Coronary artery (tissue), 2 donors: ENCODE measurements at regions not wholly inside any gene's neighbourhood (a gene's known extent, or its start where the extent isn't known, plus 50 kb on each side); places are given as distances from the start of the nearest gene placed in this dataset.
A peak's percentile ranks its signal among the peaks of the same experiment; 100 is the strongest.

ENCODE experiments used
- DNase-seq: peaks from one replicate; pipeline ENCODE4 v3.0.0-alpha.2; 2017; ENCODE audit warnings: low spot score
- H3K27ac ChIP-seq, 2 donors: fragments of 200-600 bp; sonication (generic); one replicate each; pipeline ENCODE4 v1.5.1; 2016 to 2019
- H3K4me3 ChIP-seq: fragments of 200-600 bp; sonication (generic); 2 replicates; pipeline ENCODE4 v1.5.1; 2016; ENCODE audit warnings: mild to moderate bottlenecking, moderate library complexity
- TF ChIP-seq, protein P1 (sequence below): fragments of 200-600 bp; sonication (generic); IDR thresholded peaks from one replicate; pipeline ENCODE4 v1.5.1; 2019; ENCODE audit warnings: antibody characterized with exemption

- Histone ChIP-seq H3K27ac (peak overlapping the region; percentile 94 to 98), H3K4me3 (peak overlapping the region; percentile 52)
- TF ChIP-seq, protein P1, sequence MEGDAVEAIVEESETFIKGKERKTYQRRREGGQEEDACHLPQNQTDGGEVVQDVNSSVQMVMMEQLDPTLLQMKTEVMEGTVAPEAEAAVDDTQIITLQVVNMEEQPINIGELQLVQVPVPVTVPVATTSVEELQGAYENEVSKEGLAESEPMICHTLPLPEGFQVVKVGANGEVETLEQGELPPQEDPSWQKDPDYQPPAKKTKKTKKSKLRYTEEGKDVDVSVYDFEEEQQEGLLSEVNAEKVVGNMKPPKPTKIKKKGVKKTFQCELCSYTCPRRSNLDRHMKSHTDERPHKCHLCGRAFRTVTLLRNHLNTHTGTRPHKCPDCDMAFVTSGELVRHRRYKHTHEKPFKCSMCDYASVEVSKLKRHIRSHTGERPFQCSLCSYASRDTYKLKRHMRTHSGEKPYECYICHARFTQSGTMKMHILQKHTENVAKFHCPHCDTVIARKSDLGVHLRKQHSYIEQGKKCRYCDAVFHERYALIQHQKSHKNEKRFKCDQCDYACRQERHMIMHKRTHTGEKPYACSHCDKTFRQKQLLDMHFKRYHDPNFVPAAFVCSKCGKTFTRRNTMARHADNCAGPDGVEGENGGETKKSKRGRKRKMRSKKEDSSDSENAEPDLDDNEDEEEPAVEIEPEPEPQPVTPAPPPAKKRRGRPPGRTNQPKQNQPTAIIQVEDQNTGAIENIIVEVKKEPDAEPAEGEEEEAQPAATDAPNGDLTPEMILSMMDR, result no peak
- DNase-seq, result peak; percentile 95
These were observed 357.2 kb upstream of the TNRC6C start for GRCh38 chr17:77601054-77601979.

GRCh38 chr17:77602062-77602746 lies 356.3 kb upstream of the TNRC6C start:
- H3K27ac ChIP-seq, result peak overlapping the region; percentile 94 to 98
- H3K4me3 ChIP-seq, result peak overlapping the region; percentile 42
- TF ChIP-seq, protein P1, result no peak
- peak; percentile 96 for DNase-seq

- peak; percentile 70 for DNase-seq
- H3K27ac ChIP-seq, result peak overlapping the region; percentile 94 to 98
- H3K4me3 ChIP-seq, result no peak overlapping the region
- TF ChIP-seq, protein P1, result no peak
These were observed 355.4 kb upstream of the TNRC6C start for GRCh38 chr17:77602883-77603640.

DNA sequence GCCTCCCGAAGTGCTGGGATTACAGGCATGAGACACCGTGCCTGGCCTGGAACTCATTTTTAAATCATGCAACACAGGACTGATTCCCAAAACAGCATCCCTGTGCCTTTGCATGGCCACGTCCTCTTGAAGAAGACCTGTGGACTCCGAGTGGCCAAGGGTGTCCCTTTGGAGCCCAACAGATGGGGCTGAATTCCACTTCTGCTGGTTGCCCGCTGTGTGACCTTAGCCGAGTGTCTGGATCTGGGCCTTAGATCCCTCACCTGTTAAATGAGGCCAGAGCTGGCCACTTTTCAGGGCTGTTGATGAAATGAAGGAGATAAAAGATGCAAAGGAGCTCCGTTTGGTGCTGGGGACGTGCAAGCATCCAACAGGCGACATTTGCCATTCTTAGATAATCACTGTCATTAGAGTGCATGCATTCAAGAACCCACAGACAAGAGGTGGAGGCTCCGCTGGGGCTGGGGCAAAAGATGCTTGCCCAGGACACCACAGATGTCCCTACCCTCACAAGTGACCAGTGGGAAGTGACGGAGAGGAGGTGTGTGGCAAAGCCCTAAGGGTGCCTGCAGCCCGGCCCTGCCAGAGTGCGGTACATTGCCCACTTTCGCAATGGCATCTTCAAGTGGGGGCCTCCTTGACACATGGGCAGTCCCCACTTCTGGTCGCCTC lies 354.1 kb upstream of the TNRC6C start:
- TF ChIP-seq, protein P1, result no peak
- H3K27ac ChIP-seq, result peak overlapping the region; percentile 94 to 98
- peak; percentile 69 for DNase-seq
- no peak overlapping the region for H3K4me3 ChIP-seq

- TF ChIP-seq, protein P1, result no peak
- no peak for DNase-seq
- peak overlapping the region; percentile 94 to 98 for H3K27ac ChIP-seq
- H3K4me3 ChIP-seq, result no peak overlapping the region
These were observed 353.6 kb upstream of the TNRC6C start for GRCh38 chr17:77604973-77605313.

DNA sequence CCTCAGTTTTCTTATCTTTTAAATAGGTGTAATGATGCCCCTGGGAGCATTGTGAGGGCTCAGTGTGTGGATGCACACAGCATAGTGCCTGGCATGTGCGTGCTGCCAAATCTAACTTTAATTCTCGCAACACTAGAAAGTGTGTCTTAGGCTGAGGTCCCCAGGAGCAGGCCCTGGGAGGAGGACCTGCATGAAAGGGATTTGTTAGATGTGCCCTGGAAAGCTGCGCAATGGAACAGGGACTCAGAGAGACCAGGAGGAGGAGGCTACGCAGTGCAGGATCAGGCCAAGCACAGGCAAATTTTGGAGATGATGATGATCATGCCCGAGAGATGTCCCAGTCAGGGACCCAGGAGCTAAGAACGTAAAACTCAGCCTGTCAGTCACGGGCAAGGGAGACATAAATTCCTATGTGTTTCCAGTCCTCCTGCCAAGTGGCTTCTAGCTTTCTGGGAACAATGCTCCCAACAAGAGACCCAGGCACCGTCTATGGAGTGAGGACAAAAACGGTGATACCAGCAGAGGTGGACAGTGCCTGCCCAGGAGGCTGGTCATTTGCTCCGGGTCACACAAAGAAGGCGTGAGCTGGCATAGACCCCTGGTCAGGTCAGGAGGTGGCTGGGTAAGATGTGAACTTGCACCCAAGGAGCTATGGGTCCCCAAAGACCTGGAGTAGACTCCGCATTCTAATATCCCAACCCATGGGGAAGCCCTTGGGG lies 352.2 kb upstream of the TNRC6C start:
- TF ChIP-seq, protein P1, result no peak
- H3K4me3 ChIP-seq, result no peak overlapping the region
- peak; percentile 57 for DNase-seq
- peak overlapping the region in 1 of 2 donors; percentile 57 for H3K27ac ChIP-seq
